GM18520 (cell line): ENCODE measurements at regions not wholly inside any gene's neighbourhood (a gene's known extent, or its start where the extent isn't known, plus 50 kb on each side); places are given as distances from the start of the nearest gene placed in this dataset.
"Not testable (repeated sequence)": the region's sequence is repeated elsewhere in the genome, so short reads cannot be mapped to it uniquely, and the experiment has no call there.

Experiments
- ATAC-seq: cut with Tn5 transposase; IDR thresholded peaks from one replicate; pipeline ENCODE4 v1.9.1; 2021; ENCODE audit not compliant: unreplicated experiment

GRCh38 chr12:47412601-47413236 lies 293.1 kb downstream of the RPAP3 start:
- ATAC-seq: no peak

GRCh38 chr12:47411966-47412365 lies 293.9 kb downstream of the RPAP3 start:
- ATAC-seq: no peak

GRCh38 chr12:47410862-47411261 lies 295.0 kb downstream of the RPAP3 start:
- no peak for ATAC-seq

GRCh38 chr12:47410383-47410782 lies 295.4 kb downstream of the RPAP3 start:
- ATAC-seq: no peak

GRCh38 chr12:47409310-47409987 lies 296.4 kb downstream of the RPAP3 start:
- ATAC-seq: no peak

- peak; percentile 85 for ATAC-seq
Observed at GRCh38 chr12:47408171-47408871, 297.5 kb downstream of the RPAP3 start.

GRCh38 chr12:47407463-47408129 lies 298.2 kb downstream of the RPAP3 start:
- ATAC-seq: no peak

GRCh38 chr12:47403681-47404080 lies 302.1 kb downstream of the RPAP3 start:
- no peak for ATAC-seq

GRCh38 chr12:47401196-47401595 lies 304.6 kb downstream of the RPAP3 start:
- ATAC-seq: not testable (repeated sequence)

- ATAC-seq: no peak
Observed at GRCh38 chr12:47400266-47400665, 305.6 kb downstream of the RPAP3 start.

GRCh38 chr12:47397664-47398281 lies 308.1 kb downstream of the RPAP3 start:
- peak; percentile 57 for ATAC-seq

GRCh38 chr12:47396902-47397663 lies 308.7 kb downstream of the RPAP3 start:
- no peak for ATAC-seq

- no peak for ATAC-seq
Observed at GRCh38 chr12:47394070-47394469, 311.8 kb downstream of the RPAP3 start.

GRCh38 chr12:47393403-47393790 lies 312.4 kb downstream of the RPAP3 start:
- no peak for ATAC-seq

- no peak for ATAC-seq
Observed at GRCh38 chr12:47391566-47391965, 311.8 kb upstream of the AMIGO2 start.

GRCh38 chr12:47388712-47389111 lies 309.0 kb upstream of the AMIGO2 start:
- no peak for ATAC-seq

- no peak for ATAC-seq
Observed at GRCh38 chr12:47387994-47388393, 308.2 kb upstream of the AMIGO2 start.

- no peak for ATAC-seq
Observed at GRCh38 chr12:47385653-47386052, 305.9 kb upstream of the AMIGO2 start.

GRCh38 chr12:47383942-47384341 lies 304.2 kb upstream of the AMIGO2 start:
- ATAC-seq: no peak

- no peak for ATAC-seq
Observed at GRCh38 chr12:47382305-47382704, 302.5 kb upstream of the AMIGO2 start.
